ENCODE measurements at regions not wholly inside any gene's neighbourhood (a gene's known extent, or its start where the extent isn't known, plus 50 kb on each side); places are given as distances from the start of the nearest gene placed in this dataset.
"Not testable (repeated sequence)": the region's sequence is repeated elsewhere in the genome, so short reads cannot be mapped to it uniquely, and the experiment has no call there.

- no peak for DNase-seq (ENCODE audit: low spot score)
Observed at GRCh38 chr3:135636596-135636995, 328.9 kb upstream of the PPP2R3A start.

- DNase-seq (ENCODE audit: low spot score): no peak
Observed at GRCh38 chr3:135637013-135637412, 328.5 kb upstream of the PPP2R3A start.

DNA sequence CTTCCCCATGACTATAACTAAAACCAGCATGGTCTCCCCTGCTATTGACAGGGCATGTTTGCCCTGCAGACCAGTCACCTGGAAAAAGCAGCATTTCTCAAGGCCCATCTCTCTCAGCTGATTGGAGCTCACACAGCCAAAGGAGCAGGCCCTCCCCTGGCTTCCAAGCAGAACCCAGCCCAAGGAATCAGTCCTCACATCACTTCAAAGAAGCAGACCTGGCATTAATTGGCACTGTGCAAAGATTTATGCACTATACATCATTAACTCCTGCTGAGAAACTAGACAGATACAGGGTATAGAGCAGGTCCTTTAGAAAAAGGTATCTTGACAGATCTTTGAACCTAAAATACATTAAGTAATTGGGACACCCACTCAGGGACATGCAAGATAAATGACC, 323.8 kb upstream of the PPP2R3A start:
- DNase-seq (ENCODE audit: low spot score): no peak

DNA sequence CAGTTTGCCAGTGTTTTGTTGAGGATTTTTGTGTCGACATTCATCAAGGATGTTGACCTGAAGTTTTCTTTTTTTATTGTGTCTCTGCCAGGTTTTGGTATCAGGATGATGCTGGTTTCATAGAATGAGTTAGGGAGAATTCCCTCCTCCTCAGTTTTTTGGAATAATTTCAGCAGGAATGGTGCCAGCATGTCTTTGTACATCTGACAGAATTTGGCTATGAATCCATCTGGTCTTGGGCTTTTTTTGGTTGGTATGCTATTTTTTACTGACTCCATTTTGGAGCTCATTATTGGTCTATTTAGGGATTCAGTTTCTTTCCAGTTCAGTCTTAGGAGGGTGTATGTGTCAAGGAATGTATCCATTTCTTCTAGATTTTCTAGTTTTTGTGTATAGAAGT, 320.0 kb upstream of the PPP2R3A start:
- DNase-seq (ENCODE audit: low spot score): no peak

GRCh38 chr3:135646873-135647272, 318.7 kb upstream of the PPP2R3A start:
- DNase-seq (ENCODE audit: low spot score): no peak

GRCh38 chr3:135649361-135649760, 316.2 kb upstream of the PPP2R3A start:
- DNase-seq (ENCODE audit: low spot score): no peak

DNA sequence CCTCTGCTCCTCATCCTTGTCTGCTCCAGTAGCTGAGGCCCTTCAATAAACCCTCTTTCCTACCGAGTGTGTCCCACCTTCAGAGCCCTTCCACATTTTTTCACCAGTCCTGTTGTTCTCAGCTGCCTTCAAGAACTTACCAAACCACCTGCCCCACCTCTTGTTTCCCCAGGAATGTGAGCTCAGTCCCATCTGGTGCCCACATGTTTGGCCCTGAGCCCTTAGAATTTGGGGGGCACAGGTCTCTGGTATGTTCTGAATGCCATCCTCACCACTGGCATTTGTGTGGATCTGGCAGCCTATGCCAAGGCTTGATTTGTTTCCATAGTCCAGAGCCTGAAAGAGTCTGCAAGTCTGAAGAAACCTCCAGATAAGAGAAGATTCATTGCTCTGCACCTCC, 315.2 kb upstream of the PPP2R3A start:
- DNase-seq (ENCODE audit: low spot score): no peak

DNA sequence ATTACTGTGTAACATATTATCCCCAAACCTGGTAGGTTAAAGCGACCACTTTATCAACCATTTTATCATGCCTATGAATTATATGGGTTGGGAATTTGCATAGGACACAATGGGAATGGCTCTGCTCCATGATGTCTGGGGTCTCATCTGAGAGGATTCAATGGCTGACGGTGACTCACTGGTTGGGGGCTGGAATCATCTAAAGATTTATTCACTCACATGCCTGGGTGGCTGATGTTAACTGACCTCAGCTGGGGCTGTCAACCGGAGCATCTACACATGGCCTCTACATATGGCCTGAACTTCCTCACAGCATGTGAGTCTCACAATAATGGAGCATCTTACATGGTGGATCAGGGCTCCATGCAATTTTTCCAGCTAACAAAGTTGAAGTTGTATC, 313.1 kb upstream of the PPP2R3A start:
- no peak for DNase-seq (ENCODE audit: low spot score)

DNA sequence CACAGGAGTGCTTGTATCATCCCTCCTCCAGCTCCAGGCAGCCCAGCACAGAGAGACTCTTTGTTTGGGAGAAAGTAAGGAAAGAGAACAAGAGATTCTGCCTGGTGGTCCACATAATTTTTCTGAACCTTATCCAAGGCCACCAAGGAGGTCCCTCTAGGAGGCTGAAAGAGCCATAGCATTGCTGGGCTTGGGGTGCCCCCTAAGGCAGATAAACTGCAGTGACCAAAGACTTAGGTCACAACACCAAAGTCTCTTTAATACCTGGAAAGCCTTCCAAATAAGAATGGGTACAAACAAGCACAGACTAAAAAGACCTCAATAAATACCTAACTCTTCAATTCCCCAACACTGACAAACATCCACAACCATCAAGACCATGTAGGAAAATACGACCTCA, 310.2 kb upstream of the PPP2R3A start:
- DNase-seq (ENCODE audit: low spot score): no peak

DNA sequence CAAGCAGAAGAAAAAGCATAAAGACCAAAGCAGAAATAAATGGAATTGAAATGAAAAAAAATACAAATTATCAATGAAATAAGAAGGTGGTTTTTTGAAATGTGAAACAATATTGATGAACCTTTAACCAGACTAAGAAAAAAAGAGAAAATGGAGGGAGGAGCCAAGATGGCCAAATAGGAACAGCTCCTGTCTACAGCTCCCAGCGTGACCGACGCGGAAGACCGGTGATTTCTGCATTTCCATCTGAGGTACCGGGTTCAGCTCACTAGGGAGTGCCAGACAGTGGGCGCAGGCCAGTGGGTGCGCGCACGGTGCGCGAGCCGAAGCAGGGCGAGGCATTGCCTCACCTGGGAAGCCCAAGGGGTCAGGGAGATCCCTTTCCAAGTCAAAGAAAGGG, 307.1 kb upstream of the PPP2R3A start:
- DNase-seq (ENCODE audit: low spot score): not testable (repeated sequence)

GRCh38 chr3:135667061-135667460, 298.5 kb upstream of the PPP2R3A start:
- no peak for DNase-seq (ENCODE audit: low spot score)

- DNase-seq (ENCODE audit: low spot score): no peak
Observed at GRCh38 chr3:135674508-135674907, 291.0 kb upstream of the PPP2R3A start.

- no peak for DNase-seq (ENCODE audit: low spot score)
Observed at GRCh38 chr3:135678386-135678785, 287.1 kb upstream of the PPP2R3A start.

DNA sequence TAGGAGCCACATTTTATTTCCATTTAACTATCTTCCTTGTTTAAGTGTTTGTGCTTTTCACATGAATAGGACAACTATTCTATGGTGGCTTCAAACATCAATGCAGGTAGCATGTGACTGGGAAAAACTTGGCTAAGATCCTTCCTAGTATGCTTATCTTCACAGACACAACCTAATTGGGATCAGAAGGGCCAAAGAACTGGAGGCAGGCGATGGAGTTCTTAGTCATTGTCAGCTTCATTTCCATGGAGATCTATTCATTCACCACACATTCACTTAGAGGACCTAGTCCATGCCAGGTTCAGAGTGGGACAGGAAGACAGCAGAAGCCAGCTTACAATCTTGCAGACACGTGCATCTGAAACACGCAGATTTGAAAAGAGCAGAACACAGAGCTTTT, 277.5 kb upstream of the PPP2R3A start:
- DNase-seq (ENCODE audit: low spot score): no peak

DNA sequence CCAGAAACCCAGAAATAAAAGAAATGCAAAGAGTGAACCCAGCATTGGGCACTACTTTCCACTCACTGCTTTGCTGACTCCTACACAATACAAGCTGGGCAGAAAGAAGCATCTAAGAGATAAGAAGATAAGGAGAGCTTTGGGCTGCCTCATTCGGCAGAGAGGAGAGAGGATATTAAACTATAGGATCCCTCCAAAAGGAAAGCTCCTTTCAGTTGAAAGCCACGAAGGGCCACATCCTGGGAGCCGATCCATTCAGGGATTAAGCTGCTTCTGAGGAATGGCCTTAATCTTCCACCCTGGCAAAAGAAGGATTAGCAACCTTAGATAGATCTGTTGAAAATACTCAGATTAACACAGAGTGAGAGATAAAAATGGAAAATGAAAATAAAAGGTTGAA, 274.9 kb upstream of the PPP2R3A start:
- DNase-seq (ENCODE audit: low spot score): no peak

- no peak for DNase-seq (ENCODE audit: low spot score)
Observed at GRCh38 chr3:135691240-135691639, 274.3 kb upstream of the PPP2R3A start.

- DNase-seq (ENCODE audit: low spot score): no peak
Observed at GRCh38 chr3:135694142-135694541, 271.4 kb upstream of the PPP2R3A start.

DNA sequence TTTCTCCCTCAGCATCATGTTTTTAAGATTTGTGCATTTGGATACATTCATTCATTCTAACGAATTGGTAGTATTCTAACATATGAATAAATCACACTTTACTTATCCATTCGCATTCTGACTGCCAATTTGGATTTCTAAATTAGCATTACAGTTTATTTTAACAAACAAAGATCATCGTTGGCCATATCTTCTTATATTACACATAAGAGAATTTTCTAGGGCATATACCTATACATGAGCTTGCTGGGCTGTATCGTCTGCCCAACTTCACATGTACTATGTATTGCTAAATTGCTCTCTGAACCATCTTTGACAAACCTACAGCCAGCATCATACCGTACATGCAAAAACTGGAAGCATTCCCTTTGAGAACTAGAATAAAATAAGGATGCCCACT, 265.8 kb upstream of the PPP2R3A start:
- no peak for DNase-seq (ENCODE audit: low spot score)

DNA sequence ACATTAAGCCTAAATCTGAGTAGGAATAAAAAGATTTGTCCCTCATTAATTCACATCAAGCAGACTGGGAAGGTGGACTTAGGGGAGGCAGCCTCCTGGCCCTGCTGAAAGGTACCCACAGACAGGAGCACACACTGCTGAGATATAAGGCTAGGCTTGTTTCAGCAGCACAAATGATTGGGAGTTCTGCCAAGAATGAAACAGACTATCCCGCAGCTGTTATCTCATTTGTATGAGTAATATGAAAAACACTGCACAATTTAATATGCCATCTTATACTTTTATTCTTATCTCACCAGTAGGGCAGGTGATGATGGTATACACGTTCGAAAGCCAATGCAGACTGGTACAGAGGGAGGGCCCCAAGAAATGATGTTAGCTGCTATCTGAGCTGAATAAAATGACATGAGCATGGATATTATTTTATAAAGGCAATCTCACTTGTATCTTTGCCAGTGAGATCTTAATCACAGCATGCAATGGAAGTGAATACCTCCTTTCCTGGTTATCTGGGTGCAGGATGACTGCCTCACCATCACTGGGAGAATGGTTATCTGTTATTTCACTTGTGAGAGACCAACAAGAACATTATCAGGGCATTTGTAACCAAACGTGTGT, 258.7 kb upstream of the PPP2R3A start:
- no peak for DNase-seq (ENCODE audit: low spot score)

DNA sequence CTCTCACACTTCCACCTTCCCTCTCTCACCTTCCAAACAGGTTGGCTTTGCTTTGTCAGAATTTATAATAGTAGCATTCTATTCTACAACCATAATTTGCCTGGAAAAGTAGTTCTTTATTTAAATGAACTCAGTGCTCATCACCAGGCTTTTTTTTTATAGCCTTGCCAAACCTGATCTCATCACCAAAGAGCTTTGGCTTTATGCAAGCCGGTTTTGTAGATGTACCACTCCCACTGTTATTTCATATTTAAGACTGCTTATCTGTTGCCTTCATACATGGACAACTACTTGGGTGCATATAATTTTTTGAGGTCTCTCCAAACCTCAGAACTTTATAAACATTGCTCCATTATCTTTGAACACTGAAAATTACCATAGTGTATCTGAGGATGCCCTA, 246.1 kb upstream of the PPP2R3A start:
- no peak for DNase-seq (ENCODE audit: low spot score)

DNA sequence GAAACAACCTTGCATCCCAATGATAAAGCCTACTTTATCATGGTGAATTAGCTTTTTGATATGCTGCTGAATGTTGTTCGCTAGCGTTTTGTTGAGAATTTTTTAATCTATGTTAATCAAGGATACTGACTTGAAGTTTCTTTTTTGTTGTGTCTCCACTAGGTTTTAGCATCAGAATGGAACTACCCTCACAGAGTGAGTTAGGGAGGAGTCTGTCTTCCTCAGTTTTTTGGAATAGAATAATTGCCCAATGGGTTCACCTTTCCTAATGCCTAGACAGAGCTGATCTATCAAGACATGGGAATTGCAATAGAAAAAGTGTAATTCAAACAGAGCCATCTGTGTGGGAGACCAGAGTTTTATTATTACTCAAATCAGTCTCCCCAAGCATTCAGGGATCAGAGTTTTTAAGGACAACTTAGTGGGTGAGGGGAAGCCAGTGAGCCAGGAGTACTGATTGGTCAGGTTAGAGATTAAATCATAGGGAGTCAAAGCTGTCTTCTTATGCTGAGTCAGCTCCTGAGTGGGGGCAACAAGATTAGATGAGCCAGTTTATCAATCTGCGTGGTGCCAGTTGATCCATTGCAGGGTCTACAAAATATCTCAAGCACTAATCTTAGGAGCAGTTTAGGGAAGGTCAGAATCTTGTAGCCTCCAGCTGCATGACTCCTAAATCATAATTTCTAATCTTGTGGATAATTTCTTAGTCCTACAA, 237.4 kb upstream of the PPP2R3A start:
- no peak for DNase-seq (ENCODE audit: low spot score)

DNA sequence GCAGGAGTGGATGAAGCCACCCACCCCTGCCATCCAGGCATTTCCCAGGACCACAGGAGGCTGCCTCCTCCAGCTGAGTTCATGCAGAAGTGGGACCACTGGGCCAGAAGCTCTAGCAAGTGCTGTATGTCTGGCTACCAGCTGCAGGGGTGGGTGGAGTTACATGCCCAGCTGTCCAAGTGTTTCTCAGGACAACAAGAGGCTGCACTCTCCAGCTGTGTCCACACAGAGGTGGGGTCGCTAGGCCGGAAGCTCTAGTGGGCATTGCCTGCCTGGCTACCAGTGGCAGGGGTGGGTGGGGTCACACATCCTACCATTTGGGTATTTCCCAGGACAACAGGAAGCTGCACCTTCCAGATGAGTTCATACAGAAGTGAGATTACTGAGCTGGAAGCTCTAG, 234.0 kb upstream of the PPP2R3A start:
- DNase-seq (ENCODE audit: low spot score): no peak

DNA sequence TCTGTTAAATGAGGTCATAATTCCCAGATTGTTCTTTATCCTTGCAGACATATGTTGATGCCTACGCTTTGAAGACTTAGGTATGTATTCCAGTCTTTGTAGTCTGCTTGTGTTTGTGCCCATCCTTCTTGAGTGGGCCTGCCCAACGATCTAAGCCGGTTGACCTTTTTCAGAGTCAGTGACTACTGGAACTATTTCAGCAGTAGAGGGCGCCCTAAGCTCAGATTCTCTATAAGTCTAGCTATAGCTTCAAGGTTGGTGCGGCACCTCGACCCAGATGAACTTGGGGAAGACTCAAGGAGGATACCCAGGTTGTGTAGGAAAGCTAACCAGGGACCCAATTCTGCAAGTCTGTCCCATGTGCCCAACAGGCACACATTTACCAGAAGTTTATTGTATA, 228.8 kb upstream of the PPP2R3A start:
- DNase-seq (ENCODE audit: low spot score): no peak

- DNase-seq (ENCODE audit: low spot score): no peak
Observed at GRCh38 chr3:135739779-135740178, 225.7 kb upstream of the PPP2R3A start.

Data from AG08395 (cell line).